Dermis blood vessel endothelial cell (primary cell): ENCODE measurements at regions not wholly inside any gene's neighbourhood (a gene's known extent, or its start where the extent isn't known, plus 50 kb on each side); places are given as distances from the start of the nearest gene placed in this dataset.
A peak's percentile ranks its signal among the peaks of the same experiment; 100 is the strongest.
"Not testable (repeated sequence)": the region's sequence is repeated elsewhere in the genome, so short reads cannot be mapped to it uniquely, and the experiment has no call there.

ENCODE experiments used
- DNase-seq: peaks from one replicate; pipeline ENCODE4 v3.0.0; 2010

DNA sequence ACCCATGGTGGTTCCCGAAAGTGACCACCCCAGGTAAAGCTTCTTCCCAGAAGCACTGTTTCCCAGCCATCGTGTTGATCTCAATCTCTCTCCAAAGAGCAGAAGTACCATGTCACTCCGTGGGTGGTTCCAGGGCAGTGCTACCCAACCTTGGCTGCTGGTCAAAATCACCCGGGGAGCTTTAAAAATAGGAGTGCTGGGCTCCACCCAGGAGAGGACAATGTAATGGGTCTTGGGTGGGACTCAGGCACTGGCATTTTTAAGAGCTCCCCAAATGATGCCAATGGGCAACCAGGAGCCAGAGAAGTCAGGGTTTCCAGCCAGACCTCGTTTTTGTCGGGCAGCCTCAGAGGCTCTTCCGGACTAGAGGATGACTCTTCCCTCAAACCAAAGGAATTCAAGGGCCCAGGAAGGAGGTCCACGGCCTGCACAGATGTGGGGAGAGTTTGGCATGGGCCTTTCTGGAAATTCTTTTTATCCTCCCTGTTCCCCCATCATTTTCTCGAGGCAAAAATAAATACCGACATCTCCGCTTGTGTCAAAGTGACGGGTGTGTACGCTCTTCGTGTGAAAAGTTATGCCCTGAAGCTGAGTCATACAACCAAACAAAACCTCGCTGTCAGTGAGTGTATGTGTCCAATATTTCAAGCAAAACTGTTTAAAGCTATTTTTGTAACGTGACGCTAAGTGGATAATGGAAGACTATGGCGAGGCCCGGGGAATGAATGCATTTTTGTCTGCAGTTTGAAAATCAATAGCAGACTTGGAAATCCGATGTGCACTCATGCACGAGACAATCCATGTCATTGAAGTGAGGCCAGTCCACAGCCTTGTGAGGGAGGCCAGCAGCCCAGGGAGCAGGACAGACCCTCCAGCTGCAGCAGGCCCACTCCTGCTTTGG is 364.1 kb downstream of the FOXL1 start:
- peak; percentile 29 for DNase-seq

DNA sequence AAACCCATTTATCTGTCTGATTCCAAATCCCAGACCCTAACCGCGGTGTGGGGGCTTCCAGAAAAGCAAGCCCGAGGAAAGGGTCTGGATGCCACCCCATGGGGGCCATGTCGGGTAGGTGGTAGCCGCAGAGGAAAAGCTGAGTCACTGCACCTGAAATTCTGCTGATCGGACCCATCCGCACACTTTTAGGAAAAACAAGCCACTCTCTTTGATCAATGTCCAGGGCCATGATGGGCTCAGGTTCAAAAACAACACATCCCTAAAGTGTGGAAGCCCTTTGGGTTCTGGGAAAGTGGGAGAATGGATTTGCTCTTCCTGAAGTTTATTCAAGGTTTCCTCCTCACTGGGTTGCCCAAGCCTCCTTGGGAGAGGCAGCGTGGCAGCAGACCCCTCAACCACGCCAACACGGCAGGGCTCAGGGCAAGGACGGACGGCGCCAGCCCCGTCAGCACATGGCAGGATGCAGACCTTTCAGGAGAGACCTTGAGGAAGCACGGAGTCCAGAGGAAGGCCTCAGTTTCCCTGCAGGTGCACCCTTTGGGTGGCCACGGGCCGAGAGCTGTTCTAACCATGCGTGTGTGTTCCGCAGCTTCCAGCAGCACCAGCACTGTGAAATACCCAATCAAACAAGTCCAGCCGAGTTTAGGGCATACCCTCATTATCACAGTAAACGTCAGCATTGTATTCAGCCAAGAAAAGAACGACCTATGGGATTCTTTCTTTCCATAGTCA is 367.0 kb downstream of the FOXL1 start:
- DNase-seq = no peak

GRCh38 chr16:86946396-86946795 is 368.0 kb downstream of the FOXL1 start:
- DNase-seq = peak; percentile 55

GRCh38 chr16:86946981-86947380 is 368.6 kb downstream of the FOXL1 start:
- no peak for DNase-seq

- no peak for DNase-seq
These were observed 369.1 kb downstream of the C16orf95 start for GRCh38 chr16:86948046-86948445.

- peak; percentile 68 for DNase-seq
These were observed 368.1 kb downstream of the C16orf95 start for GRCh38 chr16:86949116-86949515.

- no peak for DNase-seq
These were observed 367.6 kb downstream of the C16orf95 start for GRCh38 chr16:86949630-86950029.

DNA sequence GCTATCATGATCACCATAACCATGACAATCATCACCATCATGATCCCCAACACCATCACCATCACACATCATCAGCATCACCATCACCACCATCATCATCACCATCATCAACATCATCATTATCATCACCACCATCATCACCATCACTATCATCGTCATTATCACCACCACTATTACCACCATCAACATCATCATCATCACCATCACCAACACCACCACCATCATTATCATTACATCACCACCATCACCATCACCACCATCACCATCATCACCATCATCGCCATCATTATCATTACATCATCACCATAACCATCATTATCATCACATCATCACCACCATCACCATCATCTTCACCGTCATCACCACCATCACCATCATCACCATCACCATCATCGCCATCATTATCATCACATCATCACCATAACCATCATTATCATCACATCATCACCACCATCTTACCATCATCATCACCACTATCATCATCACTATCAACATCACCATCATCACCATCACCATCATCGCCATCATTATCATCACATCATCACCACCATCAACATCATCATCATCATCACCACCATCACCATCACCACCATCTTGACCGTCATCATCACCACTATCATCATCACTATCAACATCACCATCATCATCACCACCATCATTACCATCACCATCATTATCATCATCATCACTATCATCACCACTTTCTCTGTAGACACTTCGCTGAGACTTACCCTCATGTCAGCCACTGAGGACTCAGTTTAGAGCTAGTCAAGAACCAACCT is 366.0 kb downstream of the C16orf95 start:
- no peak for DNase-seq

- peak; percentile 73 for DNase-seq
These were observed 365.2 kb downstream of the C16orf95 start for GRCh38 chr16:86951831-86952598.

GRCh38 chr16:86952769-86953168 is 364.4 kb downstream of the C16orf95 start:
- DNase-seq = no peak

- peak; percentile 25 for DNase-seq
These were observed 363.4 kb downstream of the C16orf95 start for GRCh38 chr16:86953631-86954391.

DNA sequence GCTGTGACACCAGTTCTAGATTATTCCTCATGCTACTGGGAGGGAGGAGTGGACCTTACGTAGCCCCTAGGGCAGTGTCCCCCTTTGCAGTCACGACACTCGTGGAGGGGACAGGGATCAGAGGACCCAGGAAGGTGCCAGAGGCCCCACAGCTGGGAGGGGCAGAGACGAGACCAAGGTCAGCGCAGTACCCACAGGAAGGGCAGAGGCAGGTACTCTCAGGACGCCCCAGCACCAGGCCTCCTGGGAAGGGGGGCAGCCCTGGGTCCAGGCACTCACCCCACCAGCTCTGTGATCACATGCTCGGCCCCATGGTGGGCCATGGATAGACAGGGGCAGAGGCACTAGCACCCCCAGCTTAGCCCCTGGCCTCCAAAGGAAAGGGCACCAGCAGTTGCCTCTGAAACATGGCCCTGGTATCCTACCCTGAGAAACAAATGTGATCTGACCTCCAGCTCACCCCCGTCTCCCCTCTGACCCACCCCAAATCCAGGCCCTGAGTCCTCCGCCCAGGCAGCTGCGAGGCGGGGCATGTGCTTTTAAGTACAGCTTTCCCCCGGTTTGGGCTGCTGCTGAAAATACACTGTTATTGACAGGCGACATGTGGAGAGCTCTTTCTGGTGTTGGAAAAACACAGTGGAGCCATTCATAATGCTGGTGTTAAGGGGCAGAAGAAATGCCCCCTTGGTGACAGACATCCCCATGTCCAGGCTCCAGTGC is 361.9 kb downstream of the C16orf95 start:
- DNase-seq = no peak

- no peak for DNase-seq
These were observed 360.8 kb downstream of the C16orf95 start for GRCh38 chr16:86956437-86956836.

- DNase-seq = not testable (repeated sequence)
These were observed 359.5 kb downstream of the C16orf95 start for GRCh38 chr16:86957662-86958198.

GRCh38 chr16:86958423-86958822 is 358.8 kb downstream of the C16orf95 start:
- DNase-seq = no peak

DNA sequence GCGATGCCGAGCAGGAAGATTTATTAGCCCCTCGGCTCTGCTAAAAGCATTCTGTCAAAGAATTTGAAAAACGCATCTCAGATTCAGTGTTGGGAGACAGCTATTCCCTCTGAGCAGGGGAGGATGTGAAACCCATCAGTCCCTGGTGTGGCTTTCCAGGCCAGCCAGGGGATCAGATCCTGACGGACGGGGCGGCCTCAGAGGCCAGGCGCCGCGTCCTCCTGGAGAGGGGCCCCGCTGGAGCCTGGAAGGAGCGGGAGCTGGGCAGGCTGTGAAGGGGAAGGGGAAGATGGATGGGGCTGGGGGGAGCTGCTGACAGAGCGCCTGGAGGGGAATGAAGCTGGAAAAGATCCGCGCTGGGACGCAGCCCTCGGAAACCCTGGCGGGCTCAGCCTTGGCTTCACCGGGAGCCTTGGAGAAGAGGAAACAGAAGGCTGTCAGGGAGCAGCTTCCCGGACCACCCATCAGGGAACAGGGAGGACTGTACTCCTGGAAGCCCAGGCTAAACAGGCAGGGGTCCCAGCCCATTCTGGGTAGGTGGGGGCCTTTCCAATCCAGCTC is 358.0 kb downstream of the C16orf95 start:
- DNase-seq = no peak

GRCh38 chr16:86959729-86960128 is 357.5 kb downstream of the C16orf95 start:
- no peak for DNase-seq

DNA sequence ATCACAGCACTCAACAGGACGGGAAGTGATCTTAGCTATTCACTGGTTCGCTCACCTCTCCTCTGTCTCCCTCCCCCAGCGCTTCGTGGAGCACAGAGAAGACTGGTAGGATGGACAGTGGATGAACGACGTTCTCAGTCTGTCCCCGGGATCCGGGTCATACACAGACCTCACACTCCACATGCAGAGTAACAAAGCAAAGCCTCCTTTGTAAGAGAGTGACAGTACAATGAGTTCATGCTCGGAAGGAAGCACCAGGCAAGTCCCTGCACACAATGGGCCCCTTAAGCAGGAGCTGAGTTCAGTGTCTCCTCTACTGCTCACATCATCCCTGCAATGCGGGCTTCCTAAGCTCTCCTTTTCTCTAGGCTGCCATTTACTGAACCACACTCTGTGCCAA is 356.9 kb downstream of the C16orf95 start:
- no peak for DNase-seq

- DNase-seq = no peak
These were observed 356.0 kb downstream of the C16orf95 start for GRCh38 chr16:86961171-86961601.

GRCh38 chr16:86962259-86962658 is 354.9 kb downstream of the C16orf95 start:
- no peak for DNase-seq
